ENCODE measurements at regions not wholly inside any gene's neighbourhood (a gene's known extent, or its start where the extent isn't known, plus 50 kb on each side); places are given as distances from the start of the nearest gene placed in this dataset.

GRCh38 chr9:78856144-78856543 is 559.2 kb downstream of the PSAT1 start:
- no peak for TF ChIP-seq POLR2A (IDR thresholded peaks at IDR 0.05)
- TF ChIP-seq CTCF (IDR thresholded peaks at IDR 0.05) = no peak

All from uterus (tissue), 2 donors.